Esophagus muscularis mucosa (tissue), 4 donors: ENCODE measurements at regions not wholly inside any gene's neighbourhood (a gene's known extent, or its start where the extent isn't known, plus 50 kb on each side); places are given as distances from the start of the nearest gene placed in this dataset.

Experiments
- DNase-seq: peaks from one replicate; pipeline ENCODE4 v3.0.0-alpha.2; 2017; ENCODE audit errors: extremely low spot score
- H3K27ac ChIP-seq, 4 donors: fragments of 200-600 bp; sonication (generic); replicated peaks in 1 of 4; 1 replicate in 3 of 4; 2 replicates in 1 of 4; pipeline ENCODE4 v1.5.1; 2016 to 2019; ENCODE audit warnings: mild to moderate bottlenecking in 1 of 4
- H3K27me3 ChIP-seq, 4 donors: fragments of 200-600 bp; sonication (generic); one replicate each; pipeline versions ENCODE4 v1.5.1 to v1.6.0; 2016 to 2019
- H3K36me3 ChIP-seq, 4 donors: fragments of 200-600 bp; sonication (generic); one replicate each; pipeline ENCODE4 v1.5.1; 2016 to 2019
- H3K4me1 ChIP-seq, 4 donors: fragments of 200-600 bp; sonication (generic); one replicate each; pipeline ENCODE4 v1.5.1; 2016 to 2019
- H3K4me3 ChIP-seq, 4 donors: fragments of 200-600 bp; sonication (generic); 1 replicate in 2 of 4; 2 replicates in 2 of 4; pipeline ENCODE4 v1.5.1; 2016 to 2019; ENCODE audit warnings: mild to moderate bottlenecking in 4 of 4, moderate library complexity in 1 of 4
- H3K9me3 ChIP-seq, 4 donors: fragments of 200-600 bp; sonication (generic); 1 replicate in 3 of 4; 2 replicates in 1 of 4; pipeline ENCODE4 v1.5.1; 2016 to 2019
- EP300 ChIP-seq: sonication (generic); formaldehyde crosslinking; IDR thresholded peaks from one replicate; pipeline ENCODE4 v1.6.1; 2017; ENCODE audit warnings: antibody characterized with exemption
- POLR2A ChIP-seq: fragments of 450-650 bp; IDR thresholded peaks from one replicate; pipeline ENCODE4 v1.6.1; 2017; ENCODE audit warnings: antibody characterized with exemption, moderate library complexity, mild to moderate bottlenecking, low read depth
- POLR2AphosphoS5 ChIP-seq, 2 donors: sonication (generic); formaldehyde crosslinking; IDR thresholded peaks; one replicate each; pipeline ENCODE4 v1.6.1; 2017; ENCODE audit warnings: antibody characterized with exemption in 2 of 2
- WGBS: methylation state at CpG from one replicate; pipeline ENCODE4 v1.1.5; 2018; 5-methylcytosine and 5-hydroxymethylcytosine counted together
- intact Hi-C: fragments of 100-400 bp; cut with DNase I; formaldehyde crosslinking; loops from one replicate; pipeline ENCODE4 v1.15.1; 2023
- TF ChIP-seq, protein P1 (sequence below), 3 experiments: fragments of 200-600 bp in 2 of 3; fragments of 450-650 bp in 1 of 3; sonication (generic) in 2 of 3; IDR thresholded peaks; one replicate each; pipeline ENCODE4 v1.5.1; 2017 to 2019; ENCODE audit warnings: antibody characterized with exemption in 3 of 3, mild to moderate bottlenecking in 2 of 3, moderate library complexity in 1 of 3

GRCh38 chr6:88220493-88220892 is 54.3 kb upstream of the CNR1 start:
- TF ChIP-seq POLR2AphosphoS5 (IDR thresholded peaks at IDR 0.05) (no peak), POLR2A (no peak), EP300 (no peak)
- TF ChIP-seq, protein P1, sequence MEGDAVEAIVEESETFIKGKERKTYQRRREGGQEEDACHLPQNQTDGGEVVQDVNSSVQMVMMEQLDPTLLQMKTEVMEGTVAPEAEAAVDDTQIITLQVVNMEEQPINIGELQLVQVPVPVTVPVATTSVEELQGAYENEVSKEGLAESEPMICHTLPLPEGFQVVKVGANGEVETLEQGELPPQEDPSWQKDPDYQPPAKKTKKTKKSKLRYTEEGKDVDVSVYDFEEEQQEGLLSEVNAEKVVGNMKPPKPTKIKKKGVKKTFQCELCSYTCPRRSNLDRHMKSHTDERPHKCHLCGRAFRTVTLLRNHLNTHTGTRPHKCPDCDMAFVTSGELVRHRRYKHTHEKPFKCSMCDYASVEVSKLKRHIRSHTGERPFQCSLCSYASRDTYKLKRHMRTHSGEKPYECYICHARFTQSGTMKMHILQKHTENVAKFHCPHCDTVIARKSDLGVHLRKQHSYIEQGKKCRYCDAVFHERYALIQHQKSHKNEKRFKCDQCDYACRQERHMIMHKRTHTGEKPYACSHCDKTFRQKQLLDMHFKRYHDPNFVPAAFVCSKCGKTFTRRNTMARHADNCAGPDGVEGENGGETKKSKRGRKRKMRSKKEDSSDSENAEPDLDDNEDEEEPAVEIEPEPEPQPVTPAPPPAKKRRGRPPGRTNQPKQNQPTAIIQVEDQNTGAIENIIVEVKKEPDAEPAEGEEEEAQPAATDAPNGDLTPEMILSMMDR (IDR thresholded peaks at IDR 0.05): no peak
- Histone ChIP-seq H3K36me3 (no peaks in the 10 kb centered on the region), H3K4me1 (no peaks in the 10 kb centered on the region), H3K27me3 (no peaks in the 10 kb centered on the region), H3K4me3 (no peak overlapping the region), H3K27ac (no peak overlapping the region), H3K9me3 (no peaks in the 10 kb centered on the region)
- WGBS: 57% methylated on average over 2 of the region's 2 CpGs
- intact Hi-C loops: no loop called here
- DNase-seq: no peak

- Histone ChIP-seq H3K9me3 (no peaks in the 10 kb centered on the region), H3K27me3 (no peaks in the 10 kb centered on the region), H3K4me3 (no peak overlapping the region), H3K27ac (no peak overlapping the region), H3K4me1 (no peaks in the 10 kb centered on the region), H3K36me3 (no peaks in the 10 kb centered on the region)
- DNase-seq: no peak
- intact Hi-C loops: no loop called here
- TF ChIP-seq, protein P1 (IDR thresholded peaks at IDR 0.05): no peak
- TF ChIP-seq EP300: no peak
- no peak for TF ChIP-seq POLR2A
- 83% methylated on average over 2 of the region's 2 CpGs for WGBS
Measured at GRCh38 chr6:88216182-88216581, 50.0 kb upstream of the CNR1 start.
